CD14-positive monocyte (primary cell): ENCODE measurements at regions not wholly inside any gene's neighbourhood (a gene's known extent, or its start where the extent isn't known, plus 50 kb on each side); places are given as distances from the start of the nearest gene placed in this dataset.

Source experiments
- DNase-seq, 3 donors: peaks; one replicate each; pipeline ENCODE4 v3.0.0-alpha.2; 2011 to 2022
- H2AFZ ChIP-seq: 2 replicates; pipeline ENCODE4 v1.6.0; 2012; ENCODE audit warnings: mild to moderate bottlenecking, low read depth, low read length, inconsistent platforms; ENCODE audit not compliant: insufficient read depth, poor library complexity, severe bottlenecking
- H3K27ac ChIP-seq, 2 donors: 1 replicate in 1 of 2; 2 replicates in 1 of 2; pipeline ENCODE4 v1.5.1; 2012 to 2013; ENCODE audit warnings: low read length in 2 of 2, control low read depth in 1 of 2, inconsistent platforms in 1 of 2, low read depth in 1 of 2, mild to moderate bottlenecking in 1 of 2
- H3K27me3 ChIP-seq, 2 donors: one replicate each; pipeline versions ENCODE4 v1.6.0 to v1.6.1; 2011 to 2013; ENCODE audit warnings: low read length in 2 of 2; ENCODE audit not compliant: control insufficient read depth in 2 of 2, insufficient read depth in 2 of 2
- H3K36me3 ChIP-seq, 2 donors: replicated peaks in 1 of 2; 1 replicate in 1 of 2; 2 replicates in 1 of 2; pipeline versions ENCODE4 v1.5.1 to v1.6.1; 2012 to 2013; ENCODE audit warnings: low read length in 2 of 2, control low read depth in 1 of 2, inconsistent platforms in 1 of 2, mild to moderate bottlenecking in 1 of 2; ENCODE audit not compliant: insufficient read depth in 2 of 2, control insufficient read depth in 1 of 2
- H3K4me1 ChIP-seq, 2 donors: 1 replicate in 1 of 2; 2 replicates in 1 of 2; pipeline versions ENCODE4 v1.5.1 to v1.6.1; 2012 to 2013; ENCODE audit warnings: low read length in 2 of 2, control low read depth in 1 of 2, inconsistent platforms in 1 of 2, mild to moderate bottlenecking in 1 of 2, moderate library complexity in 1 of 2; ENCODE audit not compliant: insufficient read depth in 2 of 2, control insufficient read depth in 1 of 2
- H3K4me2 ChIP-seq: replicated peaks from 2 replicates; pipeline ENCODE3; 2012; ENCODE audit warnings: low read length, moderate library complexity, mild to moderate bottlenecking; ENCODE audit not compliant: poor library complexity, severe bottlenecking; ENCODE audit errors: extremely low read depth
- H3K4me3 ChIP-seq, 3 experiments: fragments of 200-600 bp in 1 of 3; sonication (generic) in 1 of 3; replicated peaks in 1 of 3; 1 replicate in 2 of 3; 2 replicates in 1 of 3; pipeline ENCODE4 v1.5.1; 2011 to 2013; ENCODE audit warnings: low read length in 3 of 3, mild to moderate bottlenecking in 3 of 3, control low read depth in 2 of 3, low read depth in 2 of 3, inconsistent platforms in 1 of 3, moderate library complexity in 1 of 3
- H3K79me2 ChIP-seq: 2 replicates; pipeline ENCODE4 v1.6.0; 2012; ENCODE audit warnings: mild to moderate bottlenecking, control low read depth, inconsistent platforms, low read length, moderate library complexity; ENCODE audit not compliant: insufficient read depth
- H3K9ac ChIP-seq: 2 replicates; pipeline ENCODE4 v1.6.0; 2017; ENCODE audit warnings: low read length, mild to moderate bottlenecking; ENCODE audit not compliant: insufficient read depth, poor library complexity, severe bottlenecking
- H3K9me3 ChIP-seq, 2 donors: replicated peaks in 1 of 2; 1 replicate in 1 of 2; 2 replicates in 1 of 2; pipeline versions ENCODE4 v1.5.1 to v1.6.1; 2012 to 2013; ENCODE audit warnings: low read length in 2 of 2, control low read depth in 1 of 2; ENCODE audit not compliant: control insufficient read depth in 1 of 2, insufficient read depth in 1 of 2
- H4K20me1 ChIP-seq: 2 replicates; pipeline ENCODE4 v1.6.0; 2012; ENCODE audit warnings: mild to moderate bottlenecking, low read length, control low read depth, moderate library complexity; ENCODE audit not compliant: insufficient read depth
- H3K27ac Mint-ChIP-seq, 7 donors: one replicate each; pipeline ENCODE4 v1.8.0; 2020; ENCODE audit warnings: mild to moderate bottlenecking in 7 of 7, mixed read lengths in 7 of 7, moderate library complexity in 6 of 7, inconsistent platforms in 2 of 7
- H3K27me3 Mint-ChIP-seq, 3 donors: one replicate each; pipeline ENCODE4 v1.8.0; 2021 to 2022; ENCODE audit warnings: low read depth in 3 of 3, mild to moderate bottlenecking in 3 of 3, mixed read lengths in 3 of 3, moderate library complexity in 3 of 3, inconsistent platforms in 1 of 3
- H3K36me3 Mint-ChIP-seq, 2 donors: one replicate each; pipeline ENCODE4 v1.8.0; 2020; ENCODE audit warnings: mixed read lengths in 2 of 2, inconsistent platforms in 1 of 2, mild to moderate bottlenecking in 1 of 2
- H3K4me1 Mint-ChIP-seq: one replicate; pipeline ENCODE4 v1.8.0; 2020; ENCODE audit warnings: mild to moderate bottlenecking, mixed read lengths
- H3K4me3 Mint-ChIP-seq, 2 donors: one replicate each; pipeline ENCODE4 v1.8.0; 2020; ENCODE audit warnings: mild to moderate bottlenecking in 2 of 2, mixed read lengths in 2 of 2, moderate library complexity in 1 of 2
- H3K9me3 Mint-ChIP-seq, 7 donors: one replicate each; pipeline ENCODE4 v1.8.0; 2020 to 2022; ENCODE audit warnings: mixed read lengths in 7 of 7, mild to moderate bottlenecking in 6 of 7, moderate library complexity in 6 of 7, inconsistent platforms in 2 of 7
- WGBS: methylation state at CpG from one replicate; pipeline ENCODE4 v1.1.5; 2013; ENCODE audit warnings: missing lambda C conversion rate; ENCODE audit not compliant: insufficient coverage; 5-methylcytosine and 5-hydroxymethylcytosine counted together
- intact Hi-C, 2 donors: fragments of 100-400 bp; cut with micrococcal nuclease; formaldehyde crosslinking; loops; one replicate each; pipeline versions ENCODE4 v1.15.0 to v1.15.1; 2023
- TF ChIP-seq, protein P1 (sequence below): fragments of 200-600 bp; IDR thresholded peaks from one replicate; pipeline ENCODE4 v1.8.0; 2022; ENCODE audit warnings: antibody characterized with exemption, mild to moderate bottlenecking

DNA sequence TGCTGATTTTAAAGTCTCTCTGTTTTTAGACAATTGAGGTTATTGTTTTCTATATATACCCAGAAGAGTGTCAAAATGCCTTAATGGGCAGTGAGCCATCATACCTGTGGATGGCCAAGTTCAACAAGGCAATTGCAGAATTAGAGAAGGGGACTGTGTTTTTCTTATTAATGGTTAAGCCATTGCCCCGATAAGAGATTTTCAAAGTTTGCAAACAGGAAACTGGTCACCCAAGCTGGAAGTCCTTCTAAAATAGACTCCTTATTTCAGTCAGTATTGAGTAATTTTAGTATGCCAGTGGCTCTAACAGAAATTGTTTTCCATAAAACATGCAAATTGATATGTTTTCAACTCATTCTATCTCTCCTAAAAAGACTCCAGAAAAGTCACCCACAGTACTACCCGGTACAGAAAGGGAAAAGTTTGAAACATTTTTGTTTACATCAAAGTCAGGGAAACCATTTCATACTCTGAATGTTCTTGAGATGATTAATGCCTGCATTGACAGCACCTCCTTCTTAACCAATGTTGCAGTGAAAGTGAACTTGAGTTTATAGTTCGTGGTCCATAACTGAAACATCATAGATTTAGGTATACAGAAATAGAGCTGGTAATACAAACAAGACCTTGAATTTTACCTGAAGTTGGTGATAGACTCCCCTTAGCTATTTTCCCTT, 191.1 kb downstream of the TMX1 start:
- H3K4me1 Mint-ChIP-seq = no peaks in the 10 kb centered on the region
- no peak overlapping the region for H3K27ac ChIP-seq
- TF ChIP-seq, protein P1, sequence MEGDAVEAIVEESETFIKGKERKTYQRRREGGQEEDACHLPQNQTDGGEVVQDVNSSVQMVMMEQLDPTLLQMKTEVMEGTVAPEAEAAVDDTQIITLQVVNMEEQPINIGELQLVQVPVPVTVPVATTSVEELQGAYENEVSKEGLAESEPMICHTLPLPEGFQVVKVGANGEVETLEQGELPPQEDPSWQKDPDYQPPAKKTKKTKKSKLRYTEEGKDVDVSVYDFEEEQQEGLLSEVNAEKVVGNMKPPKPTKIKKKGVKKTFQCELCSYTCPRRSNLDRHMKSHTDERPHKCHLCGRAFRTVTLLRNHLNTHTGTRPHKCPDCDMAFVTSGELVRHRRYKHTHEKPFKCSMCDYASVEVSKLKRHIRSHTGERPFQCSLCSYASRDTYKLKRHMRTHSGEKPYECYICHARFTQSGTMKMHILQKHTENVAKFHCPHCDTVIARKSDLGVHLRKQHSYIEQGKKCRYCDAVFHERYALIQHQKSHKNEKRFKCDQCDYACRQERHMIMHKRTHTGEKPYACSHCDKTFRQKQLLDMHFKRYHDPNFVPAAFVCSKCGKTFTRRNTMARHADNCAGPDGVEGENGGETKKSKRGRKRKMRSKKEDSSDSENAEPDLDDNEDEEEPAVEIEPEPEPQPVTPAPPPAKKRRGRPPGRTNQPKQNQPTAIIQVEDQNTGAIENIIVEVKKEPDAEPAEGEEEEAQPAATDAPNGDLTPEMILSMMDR = no peak
- no peaks in the 10 kb centered on the region for H3K36me3 ChIP-seq
- H3K79me2 ChIP-seq = no peaks in the 10 kb centered on the region
- H4K20me1 ChIP-seq = no peaks in the 10 kb centered on the region
- no CpG with 5 or more reads among the region's 3 CpGs for WGBS
- no peaks in the 10 kb centered on the region for H3K9me3 ChIP-seq
- intact Hi-C loops = no loop called here
- H3K9ac ChIP-seq = no peak overlapping the region
- peaks cover 0 to 1% (median 0%) of the 10 kb centered on the region in 3 donors for H3K27me3 Mint-ChIP-seq
- no peaks in the 10 kb centered on the region for H3K36me3 Mint-ChIP-seq
- no peak overlapping the region for H3K4me3 ChIP-seq
- DNase-seq = no peak
- H3K9me3 Mint-ChIP-seq = peaks cover 0 to 1% (median 0%) of the 10 kb centered on the region in 7 donors
- no peaks in the 10 kb centered on the region for H3K27me3 ChIP-seq
- no peak overlapping the region for H3K4me2 ChIP-seq
- H2AFZ ChIP-seq = no peak overlapping the region
- H3K4me1 ChIP-seq = no peaks in the 10 kb centered on the region
- no peak overlapping the region for H3K27ac Mint-ChIP-seq
- H3K4me3 Mint-ChIP-seq = no peak overlapping the region

DNA sequence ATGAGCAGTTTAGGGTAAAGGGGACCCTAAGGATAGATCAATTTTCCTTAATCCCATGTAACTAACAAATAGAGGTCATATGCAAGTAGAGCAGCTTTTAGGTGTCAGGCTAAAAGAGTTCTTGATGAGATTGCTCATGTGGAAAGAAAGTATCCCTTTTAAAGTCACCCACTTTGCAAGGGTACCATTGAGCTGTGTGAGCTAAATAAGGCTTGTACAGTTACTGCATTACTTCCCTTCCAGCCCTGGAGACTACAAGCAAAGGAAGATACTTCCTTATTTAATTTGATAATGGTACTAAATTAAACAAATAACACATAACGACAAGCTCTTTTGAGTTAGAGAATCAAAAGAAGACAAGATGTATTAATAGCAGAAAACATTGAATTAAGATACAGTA, 191.7 kb downstream of the TMX1 start:
- Histone ChIP-seq H3K4me3 (no peak overlapping the region), H4K20me1 (no peaks in the 10 kb centered on the region), H3K9me3 (no peaks in the 10 kb centered on the region), H3K9ac (no peak overlapping the region), H3K4me2 (no peak overlapping the region), H3K4me1 (no peaks in the 10 kb centered on the region), H3K27me3 (no peaks in the 10 kb centered on the region), H2AFZ (no peak overlapping the region), H3K36me3 (no peaks in the 10 kb centered on the region), H3K79me2 (no peaks in the 10 kb centered on the region), H3K27ac (no peak overlapping the region)
- Mint-ChIP-seq H3K36me3 (no peaks in the 10 kb centered on the region), H3K4me3 (no peak overlapping the region), H3K27me3 (peaks cover 0 to 5% (median 0%) of the 10 kb centered on the region in 3 donors), H3K4me1 (no peaks in the 10 kb centered on the region), H3K9me3 (peaks cover 0 to 1% (median 0%) of the 10 kb centered on the region in 7 donors), H3K27ac (no peak overlapping the region)
- intact Hi-C loops = no loop called here
- TF ChIP-seq, protein P1 = no peak
- no peak for DNase-seq
- no CpG with 5 or more reads among the region's 1 CpG for WGBS
